K562 (cell line): ENCODE measurements at regions not wholly inside any gene's neighbourhood (a gene's known extent, or its start where the extent isn't known, plus 50 kb on each side); places are given as distances from the start of the nearest gene placed in this dataset.

ENCODE experiments used
- ATAC-seq: fragments of 200-7000 bp; cut with Tn5 transposase; 3 replicates; pipeline ENCODE4 v1.9.1; 2020; ENCODE audit warnings: moderate library complexity
- BruUV-seq: library from RNA; stranded (reverse); fragments of 400-500 nt; replicated peaks from 2 replicates; lab custom pipeline; 2021; lab: Mats Ljungman, UMichigan
- CTCF ChIA-PET: fragments of 300-600 bp; formaldehyde crosslinking; extraction: SDS; loops from one replicate; lab custom pipeline; 2021; ENCODE audit warnings: low intra/inter-chr PET ratio; lab: Yijun Ruan, JAX
- POLR2A ChIA-PET: fragments of 300-600, 350-650 bp; sonication (Branson Sonifier 250); formaldehyde crosslinking; extraction: SDS; loops from one replicate; lab custom pipeline; 2021; ENCODE audit warnings: antibody characterized with exemption, inconsistent platforms; lab: Yijun Ruan, JAX
- DNase-seq, 4 experiments: peaks; one replicate each; pipeline versions ENCODE4 v3.0.0 to v3.0.0-alpha.2; 2011 to 2018; ENCODE audit warnings: low spot score in 3 of 4, mixed read lengths in 3 of 4; ENCODE audit errors: extremely low read depth in 1 of 4
- FAIRE-seq: peaks from 2 replicates; lab custom pipeline; 2011; peaks lifted over from hg19 to GRCh38; lab: Jason Lieb, UNC
- H2AFZ ChIP-seq: 2 replicates; pipeline ENCODE4 v1.6.0; 2011; ENCODE audit warnings: low read depth, low read length, control low read depth, inconsistent platforms
- H3K27ac ChIP-seq: fragments of 200-600 bp; 3 replicates; pipeline ENCODE4 v1.8.0; 2011; ENCODE audit warnings: low read depth, mild to moderate bottlenecking, control low read depth, inconsistent platforms, low read length, moderate library complexity, mixed read lengths; ENCODE audit errors: extremely low read depth
- H3K27me3 ChIP-seq, 2 experiments: fragments of 300-600 bp in 1 of 2; 2 replicates in 1 of 2; 3 replicates in 1 of 2; pipeline versions ENCODE4 v1.6.0 to v1.8.0; 2011; ENCODE audit warnings: inconsistent platforms in 2 of 2, low read length in 2 of 2, mild to moderate bottlenecking in 1 of 2, mixed read lengths in 1 of 2, moderate library complexity in 1 of 2; ENCODE audit not compliant: control insufficient read depth in 2 of 2, insufficient read depth in 2 of 2
- H3K36me3 ChIP-seq: fragments of 300-600 bp; 3 replicates; pipeline ENCODE4 v1.8.0; 2011; ENCODE audit warnings: mild to moderate bottlenecking, low read length, inconsistent platforms; ENCODE audit not compliant: control insufficient read depth, insufficient read depth
- H3K4me1 ChIP-seq, 2 experiments: fragments of 200-600 bp in 1 of 2; replicated peaks in 1 of 2; 2 replicates in 1 of 2; 3 replicates in 1 of 2; pipeline versions ENCODE4 v1.5.1 to v1.8.0; 2011; ENCODE audit warnings: inconsistent platforms in 2 of 2, low read length in 2 of 2, mild to moderate bottlenecking in 1 of 2, mixed read lengths in 1 of 2, moderate library complexity in 1 of 2; ENCODE audit not compliant: control insufficient read depth in 2 of 2, insufficient read depth in 2 of 2
- H3K4me2 ChIP-seq: 2 replicates; pipeline ENCODE4 v1.6.1; 2011; ENCODE audit warnings: low read length, control low read depth, inconsistent platforms, mixed read lengths; ENCODE audit not compliant: insufficient read depth
- H3K4me3 ChIP-seq: fragments of 200-600 bp; sonication (generic), shearing (Covaris generic); 2 replicates; pipeline ENCODE4 v1.5.1; 2016; ENCODE audit warnings: control low read depth, inconsistent platforms
- H3K79me2 ChIP-seq: fragments of 200-600 bp; 3 replicates; pipeline ENCODE4 v1.8.0; 2011; ENCODE audit warnings: low read length, inconsistent platforms; ENCODE audit not compliant: control insufficient read depth, insufficient read depth
- H3K9ac ChIP-seq, 2 experiments: 2 replicates each; pipeline versions ENCODE4 v1.6.0 to v1.6.1; 2011; ENCODE audit warnings: low read depth in 2 of 2, low read length in 2 of 2, control low read depth in 1 of 2, inconsistent platforms in 1 of 2, mild to moderate bottlenecking in 1 of 2, mixed read lengths in 1 of 2; ENCODE audit not compliant: insufficient read depth in 1 of 2
- H3K9me1 ChIP-seq: one replicate; pipeline ENCODE4 v1.6.0; 2011; ENCODE audit warnings: inconsistent platforms, mild to moderate bottlenecking, low read length, moderate library complexity; ENCODE audit not compliant: control insufficient read depth, insufficient read depth
- H3K9me3 ChIP-seq: replicated peaks from 2 replicates; pipeline ENCODE4 v1.5.1; 2011; ENCODE audit warnings: low read depth, low read length, inconsistent platforms; ENCODE audit not compliant: control insufficient read depth, insufficient read depth
- H4K20me1 ChIP-seq: replicated peaks from 2 replicates; pipeline ENCODE4 v1.6.1; 2011; ENCODE audit warnings: low read length, inconsistent platforms, mixed read lengths; ENCODE audit not compliant: control insufficient read depth, insufficient read depth
- ARHGAP35 ChIP-seq: fragments of 450-650 bp; IDR thresholded peaks from 2 replicates; pipeline ENCODE4 v1.6.1; 2018; ENCODE audit not compliant: partially characterized antibody
- ASH1L ChIP-seq: fragments of 450-650 bp; IDR thresholded peaks from 2 replicates; pipeline ENCODE4 v1.6.1; 2018; ENCODE audit warnings: borderline replicate concordance, mild to moderate bottlenecking, low read depth; ENCODE audit not compliant: partially characterized antibody
- C11orf30 ChIP-seq: fragments of 450-650 bp; IDR thresholded peaks from 2 replicates; pipeline ENCODE4 v1.6.1; 2016; ENCODE audit warnings: low read depth, mild to moderate bottlenecking
- FOXA1 ChIP-seq: fragments of 450-650 bp; IDR thresholded peaks from 2 replicates; pipeline ENCODE4 v1.6.1; 2016; ENCODE audit warnings: mild to moderate bottlenecking, borderline replicate concordance
- FUS ChIP-seq: fragments of 200-400 bp; formaldehyde crosslinking; optimal IDR thresholded peaks from 2 replicates; pipeline ENCODE3; 2017; ENCODE audit warnings: low read depth, low read length
- GATAD2B ChIP-seq: fragments of 450-650 bp; IDR thresholded peaks from 2 replicates; pipeline ENCODE4 v1.6.1; 2017; ENCODE audit warnings: mild to moderate bottlenecking, borderline replicate concordance
- RHOXF2B ChIP-seq: fragments of 250-450 bp; sonication (Bioruptor Pico); conservative IDR thresholded peaks from 2 replicates; pipeline ENCODE4 v1.5.1; 2021
- RNF2 ChIP-seq: sonication (generic); IDR thresholded peaks from 2 replicates; pipeline ENCODE4 v1.6.1; 2016
- ZNF23 ChIP-seq: fragments of 250-450 bp; sonication (Bioruptor Pico); IDR thresholded peaks from 2 replicates; pipeline ENCODE4 v1.4.0; 2020; ENCODE audit warnings: mild to moderate bottlenecking
- ZNF277 ChIP-seq: fragments of 250-450 bp; sonication (Bioruptor Pico); IDR thresholded peaks from 2 replicates; pipeline ENCODE4 v1.8.0; 2022; ENCODE audit warnings: inconsistent platforms, mild to moderate bottlenecking, moderate library complexity, borderline replicate concordance
- ZNF695 ChIP-seq: fragments of 450-650 bp; formaldehyde crosslinking; IDR thresholded peaks from 2 replicates; pipeline ENCODE4 v1.4.0; 2020; ENCODE audit warnings: mild to moderate bottlenecking, moderate library complexity
- WGBS: fragments of 100-300 bp; shearing (Covaris generic); methylation state at CpG from one replicate; pipeline ENCODE4 v1.1.6; 2016; ENCODE audit warnings: low coverage, mixed read lengths; ENCODE audit not compliant: insufficient coverage; ENCODE audit errors: missing lambda C conversion rate; 5-methylcytosine and 5-hydroxymethylcytosine counted together
- in situ Hi-C: fragments of 300-500 bp; cut with MboI; formaldehyde crosslinking; loops from 4 replicates; pipeline ENCODE4 v1.15.0; 2018; ENCODE audit warnings: inconsistent platforms, mixed read lengths
- intact Hi-C: fragments of 100-400 bp; cut with micrococcal nuclease; formaldehyde crosslinking; loops from 2 replicates; pipeline ENCODE4 v1.14.2; 2022
- TF ChIP-seq, protein P1 (sequence below): sonication (generic); formaldehyde crosslinking; IDR thresholded peaks from 2 replicates; pipeline ENCODE4 v1.4.0; 2020; ENCODE audit warnings: mild to moderate bottlenecking, missing genetic modification reagents
- TF ChIP-seq, protein P2 (sequence below): fragments of 250-450 bp; sonication (Bioruptor Pico); IDR thresholded peaks from 2 replicates; pipeline ENCODE4 v1.8.0; 2021; ENCODE audit warnings: moderate library complexity, mild to moderate bottlenecking, inconsistent platforms

- DNase-seq = no peak
- no TSS peak for BruUV-seq
- H3K4me2 ChIP-seq = no peak overlapping the region
- FAIRE-seq = no peak
- H2AFZ ChIP-seq = no peak overlapping the region
- in situ Hi-C loops = no loop called here
- ATAC-seq = no peak
- H3K4me3 ChIP-seq = no peak overlapping the region
- H3K9me3 ChIP-seq = no peaks in the 10 kb centered on the region
- H3K9ac ChIP-seq = no peak overlapping the region
- H4K20me1 ChIP-seq = no peaks in the 10 kb centered on the region
- no peaks in the 10 kb centered on the region for H3K4me1 ChIP-seq
- TF ChIP-seq ZNF23 (CRISPR knock-in tag) = no peak
- no peak for TF ChIP-seq C11orf30
- TF ChIP-seq ZNF277 (CRISPR knock-in tag) = no peak
- no peak for TF ChIP-seq FUS
- no peak for TF ChIP-seq RHOXF2B (CRISPR knock-in tag)
- TF ChIP-seq, protein P1, sequence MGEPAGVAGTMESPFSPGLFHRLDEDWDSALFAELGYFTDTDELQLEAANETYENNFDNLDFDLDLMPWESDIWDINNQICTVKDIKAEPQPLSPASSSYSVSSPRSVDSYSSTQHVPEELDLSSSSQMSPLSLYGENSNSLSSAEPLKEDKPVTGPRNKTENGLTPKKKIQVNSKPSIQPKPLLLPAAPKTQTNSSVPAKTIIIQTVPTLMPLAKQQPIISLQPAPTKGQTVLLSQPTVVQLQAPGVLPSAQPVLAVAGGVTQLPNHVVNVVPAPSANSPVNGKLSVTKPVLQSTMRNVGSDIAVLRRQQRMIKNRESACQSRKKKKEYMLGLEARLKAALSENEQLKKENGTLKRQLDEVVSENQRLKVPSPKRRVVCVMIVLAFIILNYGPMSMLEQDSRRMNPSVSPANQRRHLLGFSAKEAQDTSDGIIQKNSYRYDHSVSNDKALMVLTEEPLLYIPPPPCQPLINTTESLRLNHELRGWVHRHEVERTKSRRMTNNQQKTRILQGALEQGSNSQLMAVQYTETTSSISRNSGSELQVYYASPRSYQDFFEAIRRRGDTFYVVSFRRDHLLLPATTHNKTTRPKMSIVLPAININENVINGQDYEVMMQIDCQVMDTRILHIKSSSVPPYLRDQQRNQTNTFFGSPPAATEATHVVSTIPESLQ (CRISPR knock-in tag) = no peak
- no peak for TF ChIP-seq ZNF695 (CRISPR knock-in tag)
- no peak for TF ChIP-seq RNF2
- no peak for TF ChIP-seq GATAD2B
- TF ChIP-seq ASH1L = no peak
- no peak for TF ChIP-seq FOXA1
- TF ChIP-seq, protein P2, sequence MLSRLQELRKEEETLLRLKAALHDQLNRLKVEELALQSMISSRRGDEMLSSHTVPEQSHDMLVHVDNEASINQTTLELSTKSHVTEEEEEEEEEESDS (CRISPR knock-in tag) = no peak
- TF ChIP-seq ARHGAP35 = no peak
- TF ChIP-seq, all 486 proteins: peak for 0
- CTCF ChIA-PET = no interaction called here
- 0% methylated on average over 2 of the region's 2 CpGs for WGBS
- Histone ChIP-seq H3K9me1 (no peaks in the 10 kb centered on the region), H3K36me3 (no peaks in the 10 kb centered on the region), H3K79me2 (no peaks in the 10 kb centered on the region), H3K27ac (no peak overlapping the region), H3K27me3 (no peaks in the 10 kb centered on the region)
- intact Hi-C loops = no loop called here
- POLR2A ChIA-PET = no interaction called here
Measured at GRCh38 chr5:66368811-66369210, 224.7 kb downstream of the SREK1 start.
